Testis (tissue), 2 donors: ENCODE measurements at regions not wholly inside any gene's neighbourhood (a gene's known extent, or its start where the extent isn't known, plus 50 kb on each side); places are given as distances from the start of the nearest gene placed in this dataset.

Experiments
- DNase-seq: peaks from one replicate; pipeline ENCODE4 v3.0.0-alpha.2; 2019
- H3K27ac ChIP-seq, 2 donors: fragments of 200-600 bp; sonication (generic); one replicate each; pipeline ENCODE4 v1.5.1; 2019
- H3K27me3 ChIP-seq: fragments of 200-600 bp; sonication (generic); one replicate; pipeline ENCODE4 v1.5.1; 2019
- H3K36me3 ChIP-seq: fragments of 200-600 bp; sonication (generic); one replicate; pipeline ENCODE4 v1.5.1; 2017; ENCODE audit warnings: low read depth; ENCODE audit errors: missing control alignments
- H3K4me1 ChIP-seq: fragments of 200-600 bp; sonication (generic); one replicate; pipeline ENCODE4 v1.5.1; 2019
- H3K4me3 ChIP-seq, 2 donors: fragments of 200-600 bp; sonication (generic); one replicate each; pipeline ENCODE4 v1.5.1; 2017 to 2019
- H3K9me3 ChIP-seq: fragments of 200-600 bp; sonication (generic); one replicate; pipeline ENCODE4 v1.5.1; 2017
- POLR2A ChIP-seq: fragments of 450-650 bp; IDR thresholded peaks from one replicate; pipeline ENCODE4 v1.6.1; 2017; ENCODE audit warnings: antibody characterized with exemption, mild to moderate bottlenecking, moderate library complexity
- WGBS, 2 donors: methylation state at CpG; one replicate each; pipeline ENCODE4 v1.1.5; 2018; 5-methylcytosine and 5-hydroxymethylcytosine counted together
- intact Hi-C: fragments of 100-400 bp; cut with DNase I; formaldehyde crosslinking; loops from one replicate; pipeline ENCODE4 v1.15.1; 2023; ENCODE audit warnings: low total_unique reads
- TF ChIP-seq, protein P1 (sequence below), 3 experiments: fragments of 450-650 bp in 2 of 3; fragments of 200-600 bp in 1 of 3; sonication (generic) in 1 of 3; IDR thresholded peaks; one replicate each; pipeline ENCODE4 v1.5.1; 2016 to 2019; ENCODE audit warnings: antibody characterized with exemption in 3 of 3, mild to moderate bottlenecking in 2 of 3, moderate library complexity in 1 of 3

DNA sequence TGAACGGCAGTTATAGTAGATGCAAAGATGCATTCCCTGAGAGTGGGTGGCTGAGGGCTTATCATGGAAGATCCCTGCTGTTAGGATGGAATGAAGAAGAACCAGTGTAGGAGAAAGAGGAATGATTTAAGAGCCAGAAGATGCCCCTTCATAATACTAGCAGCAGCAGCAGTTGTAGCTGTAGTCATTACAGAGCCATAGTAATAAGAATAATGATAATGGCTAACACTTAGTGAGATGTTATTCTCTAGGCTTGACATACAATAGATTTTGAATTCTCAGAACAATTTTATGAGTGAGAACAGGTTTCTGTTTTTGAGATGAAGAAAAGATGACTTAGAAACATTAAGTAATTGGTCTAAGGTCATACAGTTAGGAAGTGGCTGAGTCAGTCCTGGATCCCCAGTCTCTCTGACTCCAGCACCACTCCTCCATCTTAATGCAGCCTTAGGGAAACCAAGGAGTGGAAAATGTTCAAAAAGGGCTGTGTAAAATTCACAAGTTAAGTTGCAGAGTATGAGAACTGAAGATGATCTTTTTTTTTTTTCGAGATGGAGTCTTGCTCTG, 459.4 kb upstream of the SGCD start:
- Histone ChIP-seq H3K9me3 (no peaks in the 10 kb centered on the region), H3K36me3 (no peaks in the 10 kb centered on the region), H3K4me1 (no peaks in the 10 kb centered on the region), H3K27me3 (no peaks in the 10 kb centered on the region), H3K27ac (no peak overlapping the region), H3K4me3 (no peak overlapping the region)
- intact Hi-C loops, result no loop called here
- WGBS, 2 donors, result 89 to 95% methylated on average over 2 of the region's 2 CpGs
- DNase-seq, result no peak
- TF ChIP-seq POLR2A, result no peak
- TF ChIP-seq, protein P1, sequence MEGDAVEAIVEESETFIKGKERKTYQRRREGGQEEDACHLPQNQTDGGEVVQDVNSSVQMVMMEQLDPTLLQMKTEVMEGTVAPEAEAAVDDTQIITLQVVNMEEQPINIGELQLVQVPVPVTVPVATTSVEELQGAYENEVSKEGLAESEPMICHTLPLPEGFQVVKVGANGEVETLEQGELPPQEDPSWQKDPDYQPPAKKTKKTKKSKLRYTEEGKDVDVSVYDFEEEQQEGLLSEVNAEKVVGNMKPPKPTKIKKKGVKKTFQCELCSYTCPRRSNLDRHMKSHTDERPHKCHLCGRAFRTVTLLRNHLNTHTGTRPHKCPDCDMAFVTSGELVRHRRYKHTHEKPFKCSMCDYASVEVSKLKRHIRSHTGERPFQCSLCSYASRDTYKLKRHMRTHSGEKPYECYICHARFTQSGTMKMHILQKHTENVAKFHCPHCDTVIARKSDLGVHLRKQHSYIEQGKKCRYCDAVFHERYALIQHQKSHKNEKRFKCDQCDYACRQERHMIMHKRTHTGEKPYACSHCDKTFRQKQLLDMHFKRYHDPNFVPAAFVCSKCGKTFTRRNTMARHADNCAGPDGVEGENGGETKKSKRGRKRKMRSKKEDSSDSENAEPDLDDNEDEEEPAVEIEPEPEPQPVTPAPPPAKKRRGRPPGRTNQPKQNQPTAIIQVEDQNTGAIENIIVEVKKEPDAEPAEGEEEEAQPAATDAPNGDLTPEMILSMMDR (IDR thresholded peaks at IDR 0.05), result no peak

DNA sequence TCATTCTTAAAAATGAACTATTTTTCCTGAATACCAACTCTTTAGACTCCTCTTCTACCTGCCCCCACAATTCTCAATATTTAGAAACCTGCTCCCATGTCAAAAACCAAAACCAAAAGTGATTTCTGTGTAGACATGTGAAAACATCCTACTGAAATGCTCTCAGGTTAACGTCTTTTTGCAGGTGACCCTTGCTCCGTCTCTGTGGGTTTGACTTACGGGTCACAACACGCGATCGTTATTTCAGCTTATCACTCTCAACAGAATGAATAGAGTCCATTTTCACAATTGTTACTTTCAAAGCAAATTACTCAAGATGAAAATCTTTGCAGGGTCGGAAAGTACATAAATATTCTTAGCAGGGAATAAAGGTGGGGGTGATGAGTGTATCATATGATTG, 456.3 kb upstream of the SGCD start:
- no peaks in the 10 kb centered on the region for H3K36me3 ChIP-seq
- intact Hi-C loops, result no loop called here
- no peaks in the 10 kb centered on the region for H3K27me3 ChIP-seq
- TF ChIP-seq, protein P1 (IDR thresholded peaks at IDR 0.05), result no peak
- no peak for TF ChIP-seq POLR2A
- H3K9me3 ChIP-seq, result no peaks in the 10 kb centered on the region
- WGBS, 2 donors, result 67 to 72% methylated on average over 7 of the region's 7 CpGs
- DNase-seq, result no peak
- H3K4me3 ChIP-seq, result no peak overlapping the region
- no peak overlapping the region for H3K27ac ChIP-seq
- H3K4me1 ChIP-seq, result no peaks in the 10 kb centered on the region

DNA sequence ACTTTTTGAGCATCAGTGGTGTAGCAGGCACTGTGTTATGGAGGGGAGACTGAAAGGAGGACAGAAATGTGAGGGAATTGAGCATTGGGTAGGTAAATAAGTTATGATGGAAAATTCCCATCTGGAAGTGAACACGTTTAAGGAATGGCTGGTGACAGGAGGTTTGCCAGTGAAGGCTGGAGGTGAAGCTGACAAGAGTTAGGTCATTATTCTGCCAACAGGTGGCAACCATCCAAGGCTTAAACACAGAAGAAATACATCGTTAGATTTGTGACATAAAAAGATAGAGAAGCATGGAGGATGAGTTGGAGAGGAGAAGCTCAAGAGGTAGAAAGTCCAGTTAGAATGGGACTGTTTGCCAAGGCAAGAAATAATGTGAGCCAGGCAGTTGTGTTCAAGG, 455.3 kb upstream of the SGCD start:
- WGBS, 2 donors, result 56 to 62% methylated on average over 2 of the region's 2 CpGs
- no peaks in the 10 kb centered on the region for H3K27me3 ChIP-seq
- H3K36me3 ChIP-seq, result no peaks in the 10 kb centered on the region
- intact Hi-C loops, result no loop called here
- H3K9me3 ChIP-seq, result no peaks in the 10 kb centered on the region
- no peaks in the 10 kb centered on the region for H3K4me1 ChIP-seq
- DNase-seq, result no peak
- H3K4me3 ChIP-seq, result no peak overlapping the region
- no peak overlapping the region for H3K27ac ChIP-seq
- no peak for TF ChIP-seq POLR2A
- TF ChIP-seq, protein P1 (IDR thresholded peaks at IDR 0.05), result no peak

DNA sequence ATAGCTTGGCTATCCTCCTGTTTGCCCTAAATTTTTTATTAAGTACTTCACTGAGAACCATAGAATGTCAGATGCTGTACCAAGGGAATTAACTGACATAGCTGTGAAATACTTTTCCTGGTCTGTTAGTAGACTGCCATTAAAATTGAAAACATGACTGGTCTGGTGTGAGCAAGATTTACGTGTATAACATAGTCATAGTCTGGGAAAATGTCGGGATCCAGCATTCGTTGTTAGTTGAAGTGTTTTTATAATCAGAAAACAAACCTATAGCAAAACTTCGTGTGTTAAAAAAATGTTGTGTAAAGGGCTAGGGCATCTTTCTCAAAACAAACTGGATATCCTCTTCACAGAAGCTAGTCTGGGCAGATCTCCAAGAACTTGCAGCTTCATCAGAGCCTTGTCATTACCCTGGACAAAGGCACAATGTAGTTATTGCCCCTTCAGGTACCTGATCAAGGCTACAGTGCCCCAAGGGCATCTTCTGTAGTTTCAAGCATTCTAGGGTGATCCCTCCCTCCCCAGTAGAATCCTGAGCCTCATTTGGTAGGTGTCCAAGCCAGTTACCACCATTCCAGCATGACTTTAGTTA, 454.2 kb upstream of the SGCD start:
- TF ChIP-seq, protein P1 (IDR thresholded peaks at IDR 0.05), result no peak
- no peak for TF ChIP-seq POLR2A
- H3K4me1 ChIP-seq, result no peaks in the 10 kb centered on the region
- no peak overlapping the region for H3K27ac ChIP-seq
- no peak overlapping the region for H3K4me3 ChIP-seq
- 71 to 74% methylated on average over 4 of the region's 4 CpGs for WGBS, 2 donors
- DNase-seq, result no peak
- H3K27me3 ChIP-seq, result no peaks in the 10 kb centered on the region
- intact Hi-C loops, result no loop called here
- H3K36me3 ChIP-seq, result no peaks in the 10 kb centered on the region
- no peaks in the 10 kb centered on the region for H3K9me3 ChIP-seq

DNA sequence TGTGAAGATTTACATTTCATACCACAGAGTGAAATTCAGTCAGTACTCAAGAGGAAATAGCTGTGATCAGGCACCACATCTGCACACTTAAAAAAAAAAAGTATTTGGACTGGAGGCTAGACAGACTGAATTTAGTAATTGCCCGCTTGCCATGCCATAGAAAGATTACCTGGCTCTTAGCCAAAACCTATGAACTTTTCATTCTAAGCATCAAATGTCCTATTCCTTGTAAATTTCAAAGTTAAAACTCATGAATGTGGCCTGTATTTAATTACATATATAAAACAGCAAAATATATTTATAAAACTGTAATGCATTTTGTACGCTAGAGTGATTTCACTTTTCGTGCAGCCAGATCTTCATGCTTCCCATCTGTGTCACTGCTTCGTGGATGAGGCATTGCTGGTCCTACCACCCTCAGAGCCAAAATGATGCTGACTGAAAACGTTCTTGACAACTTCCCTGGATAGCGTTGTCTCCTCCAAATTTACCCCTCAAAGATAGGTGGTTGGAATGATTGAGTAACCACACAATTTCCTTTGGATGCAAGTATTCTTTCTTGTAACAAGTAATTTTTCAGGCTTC, 447.9 kb upstream of the SGCD start:
- no peaks in the 10 kb centered on the region for H3K27me3 ChIP-seq
- TF ChIP-seq, protein P1 (IDR thresholded peaks at IDR 0.05), result no peak
- no peak for TF ChIP-seq POLR2A
- H3K4me1 ChIP-seq, result no peaks in the 10 kb centered on the region
- intact Hi-C loops, result no loop called here
- no peak overlapping the region for H3K27ac ChIP-seq
- H3K9me3 ChIP-seq, result no peaks in the 10 kb centered on the region
- no peaks in the 10 kb centered on the region for H3K36me3 ChIP-seq
- H3K4me3 ChIP-seq, result no peak overlapping the region
- DNase-seq, result no peak
- 86% methylated on average over 6 of the region's 6 CpGs for WGBS, 2 donors
